Sigmoid colon (tissue), 6 donors: ENCODE measurements at regions not wholly inside any gene's neighbourhood (a gene's known extent, or its start where the extent isn't known, plus 50 kb on each side); places are given as distances from the start of the nearest gene placed in this dataset.
A peak's percentile ranks its signal among the peaks of the same experiment; 100 is the strongest.

Experiments used
- DNase-seq: peaks from one replicate; pipeline ENCODE4 v3.0.0-alpha.2; 2019
- H3K27ac ChIP-seq, 4 donors: fragments of 200-600 bp; sonication (generic); one replicate each; pipeline ENCODE4 v1.5.1; 2016 to 2019; ENCODE audit warnings: mild to moderate bottlenecking in 1 of 4
- H3K27me3 ChIP-seq, 3 donors: fragments of 200-600 bp; sonication (generic); one replicate each; pipeline ENCODE4 v1.5.1; 2019; ENCODE audit warnings: mild to moderate bottlenecking in 1 of 3
- H3K36me3 ChIP-seq, 4 donors: fragments of 200-600 bp; sonication (generic); one replicate each; pipeline ENCODE4 v1.5.1; 2016 to 2019
- H3K4me1 ChIP-seq, 4 donors: fragments of 200-600 bp; sonication (generic); one replicate each; pipeline ENCODE4 v1.5.1; 2017 to 2019
- H3K4me3 ChIP-seq, 4 donors: fragments of 200-600 bp; sonication (generic); one replicate each; pipeline ENCODE4 v1.5.1; 2017 to 2019; ENCODE audit warnings: mild to moderate bottlenecking in 2 of 4, moderate library complexity in 1 of 4
- H3K9me3 ChIP-seq, 4 donors: fragments of 200-600 bp in 3 of 4; sonication (generic) in 3 of 4; one replicate each; pipeline versions ENCODE4 v1.5.1 to v1.6.1; 2013 to 2019
- EP300 ChIP-seq, 4 donors: sonication (generic); formaldehyde crosslinking; IDR thresholded peaks; one replicate each; pipeline ENCODE4 v1.6.1; 2017; ENCODE audit warnings: antibody characterized with exemption in 4 of 4
- POLR2A ChIP-seq, 2 donors: fragments of 450-650 bp; IDR thresholded peaks; one replicate each; pipeline ENCODE4 v1.6.1; 2016; ENCODE audit warnings: antibody characterized with exemption in 2 of 2, mild to moderate bottlenecking in 2 of 2, moderate library complexity in 2 of 2
- POLR2AphosphoS5 ChIP-seq, 4 donors: sonication (generic); formaldehyde crosslinking; IDR thresholded peaks; one replicate each; pipeline ENCODE4 v1.6.1; 2017; ENCODE audit warnings: antibody characterized with exemption in 4 of 4
- WGBS, 2 donors: extraction: QIAGEN DNeasy Blood & Tissue Kit; methylation state at CpG; one replicate each; pipeline ENCODE4 v1.1.7; 2013; 5-methylcytosine and 5-hydroxymethylcytosine counted together
- intact Hi-C: fragments of 100-400 bp; cut with DNase I; formaldehyde crosslinking; loops from one replicate; pipeline ENCODE4 v1.15.1; 2023
- TF ChIP-seq, protein P1 (sequence below), 4 experiments: fragments of 450-650 bp in 3 of 4; fragments of 200-600 bp in 1 of 4; IDR thresholded peaks; one replicate each; pipeline ENCODE4 v1.5.1; 2016 to 2019; ENCODE audit warnings: antibody characterized with exemption in 4 of 4, mild to moderate bottlenecking in 3 of 4, moderate library complexity in 2 of 4
- donor health status: healthy with polysubstance abuse.
- donor health status: healthy.

DNA sequence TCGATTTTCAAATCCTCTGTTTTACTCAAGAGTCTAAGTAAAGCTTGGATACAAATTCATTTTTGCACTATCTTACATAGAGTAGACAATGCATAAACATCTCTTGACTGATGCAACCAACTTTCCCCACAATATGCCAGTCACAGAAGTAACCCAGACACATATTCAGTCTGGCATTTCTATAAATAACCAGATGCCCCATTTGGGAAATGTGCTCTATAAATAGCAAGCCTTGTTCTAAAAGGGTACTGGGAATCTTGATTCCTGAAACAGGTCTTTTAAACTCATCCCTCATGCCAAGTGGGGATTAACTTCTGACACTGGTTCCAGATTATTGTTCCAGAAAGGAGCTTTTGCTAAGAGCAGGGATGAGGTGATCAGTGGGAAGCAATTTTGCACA lies 411.7 kb downstream of the EPM2A start:
- Histone ChIP-seq H3K9me3 (no peaks in the 10 kb centered on the region), H3K27me3 (no peaks in the 10 kb centered on the region), H3K4me1 (peaks cover 0 to 6% (median 3%) of the 10 kb centered on the region in 4 donors), H3K27ac (no peak overlapping the region), H3K36me3 (no peaks in the 10 kb centered on the region), H3K4me3 (no peak overlapping the region)
- intact Hi-C loops = no loop called here
- TF ChIP-seq POLR2AphosphoS5 (IDR thresholded peaks at IDR 0.05) = no peak
- no peak for TF ChIP-seq POLR2A (IDR thresholded peaks at IDR 0.05)
- no peak for TF ChIP-seq EP300 (IDR thresholded peaks at IDR 0.05)
- TF ChIP-seq, protein P1, sequence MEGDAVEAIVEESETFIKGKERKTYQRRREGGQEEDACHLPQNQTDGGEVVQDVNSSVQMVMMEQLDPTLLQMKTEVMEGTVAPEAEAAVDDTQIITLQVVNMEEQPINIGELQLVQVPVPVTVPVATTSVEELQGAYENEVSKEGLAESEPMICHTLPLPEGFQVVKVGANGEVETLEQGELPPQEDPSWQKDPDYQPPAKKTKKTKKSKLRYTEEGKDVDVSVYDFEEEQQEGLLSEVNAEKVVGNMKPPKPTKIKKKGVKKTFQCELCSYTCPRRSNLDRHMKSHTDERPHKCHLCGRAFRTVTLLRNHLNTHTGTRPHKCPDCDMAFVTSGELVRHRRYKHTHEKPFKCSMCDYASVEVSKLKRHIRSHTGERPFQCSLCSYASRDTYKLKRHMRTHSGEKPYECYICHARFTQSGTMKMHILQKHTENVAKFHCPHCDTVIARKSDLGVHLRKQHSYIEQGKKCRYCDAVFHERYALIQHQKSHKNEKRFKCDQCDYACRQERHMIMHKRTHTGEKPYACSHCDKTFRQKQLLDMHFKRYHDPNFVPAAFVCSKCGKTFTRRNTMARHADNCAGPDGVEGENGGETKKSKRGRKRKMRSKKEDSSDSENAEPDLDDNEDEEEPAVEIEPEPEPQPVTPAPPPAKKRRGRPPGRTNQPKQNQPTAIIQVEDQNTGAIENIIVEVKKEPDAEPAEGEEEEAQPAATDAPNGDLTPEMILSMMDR (IDR thresholded peaks at IDR 0.05) = no peak
- DNase-seq = no peak
- WGBS, 2 donors = 86 to 91% methylated on average over 1 of the region's 1 CpG

DNA sequence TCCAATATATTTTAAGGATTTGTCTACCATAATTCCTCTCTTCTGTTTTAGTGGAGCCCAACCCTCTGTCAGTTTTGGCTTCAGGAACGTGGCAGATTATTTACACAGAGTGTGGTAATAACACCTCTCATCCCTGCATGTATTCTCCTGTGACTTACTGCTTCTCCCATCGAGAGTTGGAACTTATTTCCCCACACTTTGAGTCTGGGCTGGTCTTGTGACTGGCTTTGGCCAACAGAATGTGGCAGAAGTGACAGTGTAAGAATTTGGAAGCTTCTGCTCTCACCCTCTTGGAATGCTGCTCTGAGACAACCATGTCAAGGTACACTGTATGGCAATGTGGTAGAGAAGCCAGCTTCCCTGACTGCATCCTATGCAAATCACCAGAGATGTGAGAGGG lies 407.7 kb downstream of the EPM2A start:
- no peaks in the 10 kb centered on the region for H3K36me3 ChIP-seq
- DNase-seq = no peak

DNA sequence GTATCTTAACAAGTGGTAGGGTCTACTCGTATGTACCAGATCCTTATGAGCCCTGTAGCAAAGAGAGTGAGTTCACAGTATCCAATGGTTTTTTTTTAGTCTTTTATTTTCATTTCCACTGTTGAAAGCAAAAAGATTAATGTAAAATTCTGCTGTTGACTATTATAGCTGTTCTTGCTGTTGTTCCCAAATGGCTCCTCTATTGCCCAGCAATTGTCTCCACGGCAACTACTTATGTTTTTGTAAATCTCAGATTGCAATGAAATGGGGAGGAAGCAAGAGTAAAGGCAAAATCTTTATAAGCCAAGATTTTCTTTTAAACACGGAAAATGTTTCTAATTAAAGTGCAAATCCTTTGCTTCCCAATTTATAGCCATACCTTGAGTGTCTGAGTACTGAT lies 406.1 kb downstream of the EPM2A start:
- peak overlapping the region in 1 of 4 donors; percentile 50 for H3K27ac ChIP-seq
- DNase-seq = no peak
- 64 to 73% methylated on average over 3 of the region's 3 CpGs for whole genome bisulfite sequencing, 2 donors

More for the DNA sequence above, 407.7 kb downstream of the EPM2A start:
- intact Hi-C loops = no loop called here
- TF ChIP-seq, protein P1 (IDR thresholded peaks at IDR 0.05) = no peak
- TF ChIP-seq EP300 (IDR thresholded peaks at IDR 0.05) (no peak), POLR2A (IDR thresholded peaks at IDR 0.05) (no peak), POLR2AphosphoS5 (IDR thresholded peaks at IDR 0.05) (no peak)
- 29 to 58% methylated on average over 2 of the region's 2 CpGs for WGBS, 2 donors
- H3K4me3 ChIP-seq = no peak overlapping the region
- H3K27ac ChIP-seq = no peak overlapping the region
- peaks cover 0 to 6% (median 3%) of the 10 kb centered on the region in 4 donors for H3K4me1 ChIP-seq
- no peaks in the 10 kb centered on the region for H3K27me3 ChIP-seq
- no peaks in the 10 kb centered on the region for H3K9me3 ChIP-seq

DNA sequence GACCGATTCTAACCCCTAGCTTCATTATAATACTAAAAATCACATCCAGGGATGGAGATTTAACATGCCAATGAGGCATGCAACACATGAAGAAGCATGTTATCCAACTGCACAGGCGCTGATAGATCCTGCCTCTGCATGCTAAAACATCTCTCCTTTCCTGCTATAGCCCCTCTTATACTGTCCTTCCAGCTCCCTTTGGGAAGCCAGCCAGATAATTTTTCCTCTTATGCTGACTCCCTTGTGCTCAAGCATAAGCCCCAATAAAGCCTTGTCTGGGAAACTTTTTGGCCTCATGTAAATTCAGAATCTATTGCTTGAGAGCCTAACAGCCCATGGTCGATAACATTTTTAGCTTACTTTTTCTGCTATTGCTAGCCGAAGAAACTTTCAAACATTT lies 404.3 kb downstream of the EPM2A start:
- H3K27ac ChIP-seq = no peak overlapping the region
- TF ChIP-seq, protein P1 (IDR thresholded peaks at IDR 0.05) = no peak
- TF ChIP-seq EP300 (IDR thresholded peaks at IDR 0.05) = no peak
- H3K27me3 ChIP-seq = no peaks in the 10 kb centered on the region
- H3K4me3 ChIP-seq = no peak overlapping the region
- no peak for DNase-seq
- intact Hi-C loops = no loop called here
- no peaks in the 10 kb centered on the region for H3K36me3 ChIP-seq
- H3K9me3 ChIP-seq = no peaks in the 10 kb centered on the region
- 86 to 88% methylated on average over 4 of the region's 4 CpGs for WGBS, 2 donors
- H3K4me1 ChIP-seq = no peaks in the 10 kb centered on the region

More for the DNA sequence above, 406.1 kb downstream of the EPM2A start:
- Histone ChIP-seq H3K27me3 (no peaks in the 10 kb centered on the region), H3K9me3 (no peaks in the 10 kb centered on the region), H3K36me3 (no peaks in the 10 kb centered on the region), H3K4me1 (peaks cover 0 to under 1% (median 0%) of the 10 kb centered on the region in 4 donors), H3K4me3 (no peak overlapping the region)
- TF ChIP-seq POLR2A (IDR thresholded peaks at IDR 0.05) (no peak), EP300 (IDR thresholded peaks at IDR 0.05) (no peak), POLR2AphosphoS5 (IDR thresholded peaks at IDR 0.05) (no peak)
- TF ChIP-seq, protein P1 (IDR thresholded peaks at IDR 0.05) = no peak
- intact Hi-C loops = no loop called here

DNA sequence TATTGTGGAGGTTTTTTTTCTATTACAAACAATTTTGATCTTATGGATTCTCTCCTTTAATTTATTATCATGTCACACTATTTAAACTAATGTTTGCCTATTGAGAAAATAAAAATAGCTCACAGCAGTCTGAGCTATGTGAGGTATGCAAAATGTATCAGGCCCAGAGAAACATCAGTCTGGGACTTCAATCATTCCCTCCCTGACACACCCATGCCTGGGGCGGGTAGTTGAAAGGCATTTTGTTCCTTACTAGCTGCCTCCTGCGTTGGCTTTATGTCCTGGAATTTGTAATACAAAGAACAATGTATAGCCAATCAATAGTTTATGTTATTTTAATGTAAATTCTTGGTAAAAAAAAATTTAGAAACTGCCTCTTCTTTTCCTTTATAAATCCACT lies 403.3 kb downstream of the EPM2A start:
- Histone ChIP-seq H3K4me3 (no peak overlapping the region), H3K4me1 (no peaks in the 10 kb centered on the region), H3K9me3 (no peaks in the 10 kb centered on the region), H3K36me3 (no peaks in the 10 kb centered on the region), H3K27me3 (no peaks in the 10 kb centered on the region), H3K27ac (no peak overlapping the region)
- intact Hi-C loops = no loop called here
- no peak for DNase-seq
- TF ChIP-seq POLR2AphosphoS5 (IDR thresholded peaks at IDR 0.05) = no peak
- TF ChIP-seq POLR2A (IDR thresholded peaks at IDR 0.05) = no peak
- TF ChIP-seq, protein P1 (IDR thresholded peaks at IDR 0.05) = no peak
- no peak for TF ChIP-seq EP300 (IDR thresholded peaks at IDR 0.05)
- WGBS, 2 donors = 15 to 54% methylated on average over 2 of the region's 2 CpGs
